Loucy (cell line): ENCODE measurements at regions not wholly inside any gene's neighbourhood (a gene's known extent, or its start where the extent isn't known, plus 50 kb on each side); places are given as distances from the start of the nearest gene placed in this dataset.

ENCODE experiments used
- H2AFZ ChIP-seq: fragments of 200-600 bp; sonication (generic); 2 replicates; pipeline ENCODE4 v1.6.0; 2016; ENCODE audit warnings: antibody characterized with exemption, mild to moderate bottlenecking, low read length, moderate library complexity
- H3F3A ChIP-seq: fragments of 200-600 bp; 2 replicates; pipeline ENCODE4 v1.6.0; 2016; ENCODE audit warnings: antibody characterized with exemption, low read depth, mild to moderate bottlenecking
- H3K27me3 ChIP-seq: fragments of 200-600 bp; sonication (generic); 2 replicates; pipeline ENCODE4 v1.6.1; 2014; ENCODE audit warnings: low read length, mild to moderate bottlenecking; ENCODE audit not compliant: insufficient read depth, poor library complexity, severe bottlenecking
- H3K36me3 ChIP-seq: fragments of 200-600 bp; sonication (generic); 2 replicates; pipeline ENCODE4 v1.6.1; 2016; ENCODE audit warnings: low read length; ENCODE audit not compliant: insufficient read depth
- H3K4me1 ChIP-seq: fragments of 200-600 bp; sonication (generic); 2 replicates; pipeline ENCODE4 v1.5.1; 2014; ENCODE audit warnings: low read length, mild to moderate bottlenecking; ENCODE audit not compliant: insufficient read depth, poor library complexity, severe bottlenecking
- H3K4me2 ChIP-seq: fragments of 200-600 bp; sonication (generic); 2 replicates; pipeline ENCODE4 v1.6.0; 2014; ENCODE audit warnings: antibody characterized with exemption, low read length, low read depth, mild to moderate bottlenecking; ENCODE audit not compliant: poor library complexity, severe bottlenecking
- H3K4me3 ChIP-seq: fragments of 200-600 bp; sonication (generic); 2 replicates; pipeline ENCODE4 v1.5.1; 2014; ENCODE audit warnings: low read length, mild to moderate bottlenecking, mixed read lengths; ENCODE audit not compliant: poor library complexity, severe bottlenecking
- H3K79me2 ChIP-seq: fragments of 200-600 bp; sonication (generic); 2 replicates; pipeline ENCODE4 v1.6.1; 2014; ENCODE audit warnings: low read length; ENCODE audit not compliant: insufficient read depth
- H3K9ac ChIP-seq: fragments of 200-600 bp; sonication (generic); 2 replicates; pipeline ENCODE4 v1.6.0; 2014; ENCODE audit warnings: mild to moderate bottlenecking, low read depth, low read length, moderate library complexity; ENCODE audit not compliant: poor library complexity, severe bottlenecking
- H3K9me2 ChIP-seq: fragments of 200-600 bp; sonication (generic); replicated peaks from 2 replicates; pipeline ENCODE4 v1.6.1; 2016; ENCODE audit warnings: low read depth, low read length, mixed read lengths
- H3K9me3 ChIP-seq: fragments of 200-600 bp; sonication (generic); 2 replicates; pipeline ENCODE4 v1.6.1; 2014; ENCODE audit warnings: mild to moderate bottlenecking, antibody characterized with exemption, low read length, low read depth; ENCODE audit not compliant: insufficient read depth
- H4K20me1 ChIP-seq: fragments of 200-600 bp; sonication (generic); 2 replicates; pipeline ENCODE4 v1.6.0; 2014; ENCODE audit warnings: antibody characterized with exemption, low read length, mild to moderate bottlenecking; ENCODE audit not compliant: insufficient read depth, poor library complexity, severe bottlenecking
- EZH2phosphoT487 ChIP-seq: fragments of 200-600 bp; IDR thresholded peaks from 2 replicates; pipeline ENCODE4 v1.6.1; 2018; ENCODE audit warnings: antibody characterized with exemption, mild to moderate bottlenecking, moderate library complexity, borderline replicate concordance
- TF ChIP-seq, protein P1 (sequence below): fragments of 200-600 bp; sonication (generic); conservative IDR thresholded peaks from 2 replicates; pipeline ENCODE4 v1.5.1; 2014; ENCODE audit warnings: mild to moderate bottlenecking, antibody characterized with exemption, low read length

DNA sequence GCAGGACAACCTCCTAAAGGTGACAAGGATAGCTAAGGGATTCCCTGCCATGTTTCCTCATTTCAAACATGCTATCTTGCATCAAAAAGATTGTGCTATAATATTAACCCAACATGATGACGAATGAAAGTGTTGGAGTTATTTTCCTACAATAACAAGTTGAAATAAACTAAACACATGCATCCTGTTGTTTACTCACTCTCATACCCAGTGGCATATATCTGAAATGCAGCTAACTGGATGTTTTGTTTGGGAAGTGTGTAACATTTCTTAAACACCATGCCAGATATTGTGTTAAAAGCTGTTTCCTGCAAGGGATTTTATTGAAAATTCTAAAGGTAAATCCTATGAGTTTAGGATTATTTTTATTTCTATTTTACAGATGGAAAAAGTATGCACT is 139.6 kb downstream of the TFPI2 start:
- Histone ChIP-seq H4K20me1 (no peaks in the 10 kb centered on the region), H2AFZ (no peak overlapping the region), H3F3A (no peaks in the 10 kb centered on the region), H3K4me1 (no peaks in the 10 kb centered on the region), H3K4me3 (no peak overlapping the region), H3K36me3 (no peaks in the 10 kb centered on the region), H3K9ac (no peak overlapping the region), H3K27me3 (no peaks in the 10 kb centered on the region), H3K4me2 (no peak overlapping the region), H3K79me2 (no peaks in the 10 kb centered on the region), H3K9me2 (no peaks in the 10 kb centered on the region; the same call in 1 of the 2 replicates), H3K9me3 (no peaks in the 10 kb centered on the region)
- TF ChIP-seq, protein P1, sequence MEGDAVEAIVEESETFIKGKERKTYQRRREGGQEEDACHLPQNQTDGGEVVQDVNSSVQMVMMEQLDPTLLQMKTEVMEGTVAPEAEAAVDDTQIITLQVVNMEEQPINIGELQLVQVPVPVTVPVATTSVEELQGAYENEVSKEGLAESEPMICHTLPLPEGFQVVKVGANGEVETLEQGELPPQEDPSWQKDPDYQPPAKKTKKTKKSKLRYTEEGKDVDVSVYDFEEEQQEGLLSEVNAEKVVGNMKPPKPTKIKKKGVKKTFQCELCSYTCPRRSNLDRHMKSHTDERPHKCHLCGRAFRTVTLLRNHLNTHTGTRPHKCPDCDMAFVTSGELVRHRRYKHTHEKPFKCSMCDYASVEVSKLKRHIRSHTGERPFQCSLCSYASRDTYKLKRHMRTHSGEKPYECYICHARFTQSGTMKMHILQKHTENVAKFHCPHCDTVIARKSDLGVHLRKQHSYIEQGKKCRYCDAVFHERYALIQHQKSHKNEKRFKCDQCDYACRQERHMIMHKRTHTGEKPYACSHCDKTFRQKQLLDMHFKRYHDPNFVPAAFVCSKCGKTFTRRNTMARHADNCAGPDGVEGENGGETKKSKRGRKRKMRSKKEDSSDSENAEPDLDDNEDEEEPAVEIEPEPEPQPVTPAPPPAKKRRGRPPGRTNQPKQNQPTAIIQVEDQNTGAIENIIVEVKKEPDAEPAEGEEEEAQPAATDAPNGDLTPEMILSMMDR, result no peak
- no peak for TF ChIP-seq EZH2phosphoT487

DNA sequence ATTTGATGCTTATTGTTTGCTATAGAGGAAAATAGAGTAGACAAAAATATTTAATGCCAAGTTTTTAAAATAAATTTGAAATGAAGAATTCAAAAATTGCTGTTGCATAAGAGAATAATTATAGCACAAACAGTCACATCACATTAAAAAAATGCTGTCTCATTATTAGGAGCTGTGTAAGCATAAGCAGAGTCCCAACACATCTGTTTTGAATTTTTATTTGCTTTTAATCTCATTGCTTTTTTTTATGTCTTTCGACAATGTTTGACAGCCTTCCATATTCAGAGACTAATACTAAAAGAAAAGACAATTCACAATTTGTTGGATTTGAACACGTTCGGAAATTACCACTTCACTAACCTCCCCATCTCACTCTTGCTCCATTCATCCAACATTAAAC is 143.5 kb downstream of the TFPI2 start:
- H3K9me3 ChIP-seq, result no peaks in the 10 kb centered on the region
- H3K9me2 ChIP-seq, result no peaks in the 10 kb centered on the region

DNA sequence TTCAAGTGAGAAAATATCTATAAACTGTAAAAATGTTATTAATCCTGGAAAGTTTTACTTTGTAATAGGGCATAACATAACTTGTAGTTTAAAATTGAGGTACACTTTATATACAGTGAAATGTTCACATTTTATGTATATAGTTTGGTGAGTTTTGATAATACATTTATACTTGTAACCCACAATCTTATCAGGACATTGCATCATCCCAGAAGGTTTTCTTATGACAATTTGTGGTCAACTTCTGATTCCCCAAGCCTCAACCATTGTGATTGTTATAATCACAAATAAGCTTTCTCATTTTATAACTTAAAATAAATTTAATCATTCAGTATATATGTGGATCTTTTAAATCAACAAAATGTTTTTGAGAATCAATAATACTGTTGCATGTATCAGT is 151.1 kb downstream of the TFPI2 start:
- Histone ChIP-seq H3K4me1 (no peaks in the 10 kb centered on the region), H3K4me2 (no peak overlapping the region), H3K27me3 (no peaks in the 10 kb centered on the region), H2AFZ (no peak overlapping the region), H3K9ac (no peak overlapping the region), H3K9me2 (no peaks in the 10 kb centered on the region), H3K9me3 (no peaks in the 10 kb centered on the region), H3F3A (no peaks in the 10 kb centered on the region), H3K4me3 (no peak overlapping the region), H3K79me2 (no peaks in the 10 kb centered on the region), H4K20me1 (no peaks in the 10 kb centered on the region), H3K36me3 (no peaks in the 10 kb centered on the region)
- TF ChIP-seq, protein P1, result no peak
- no peak for TF ChIP-seq EZH2phosphoT487

More for the DNA sequence above, 143.5 kb downstream of the TFPI2 start:
- Histone ChIP-seq H3K9ac (no peak overlapping the region), H3K4me2 (no peak overlapping the region), H3F3A (no peaks in the 10 kb centered on the region), H4K20me1 (no peaks in the 10 kb centered on the region), H3K4me1 (no peaks in the 10 kb centered on the region), H3K4me3 (no peak overlapping the region), H3K79me2 (no peaks in the 10 kb centered on the region), H2AFZ (no peak overlapping the region), H3K27me3 (no peaks in the 10 kb centered on the region), H3K36me3 (no peaks in the 10 kb centered on the region)
- TF ChIP-seq EZH2phosphoT487, result no peak
- TF ChIP-seq, protein P1, result no peak
